NCI-H187 treated with DMSO at 0.1 percent for 48 hours (cell line): ENCODE measurements at regions not wholly inside any gene's neighbourhood (a gene's known extent, or its start where the extent isn't known, plus 50 kb on each side); places are given as distances from the start of the nearest gene placed in this dataset.

Experiments
- DNase-seq: peaks from one replicate; lab custom pipeline; 2025; lab: John Stamatoyannopoulos, UW

DNA sequence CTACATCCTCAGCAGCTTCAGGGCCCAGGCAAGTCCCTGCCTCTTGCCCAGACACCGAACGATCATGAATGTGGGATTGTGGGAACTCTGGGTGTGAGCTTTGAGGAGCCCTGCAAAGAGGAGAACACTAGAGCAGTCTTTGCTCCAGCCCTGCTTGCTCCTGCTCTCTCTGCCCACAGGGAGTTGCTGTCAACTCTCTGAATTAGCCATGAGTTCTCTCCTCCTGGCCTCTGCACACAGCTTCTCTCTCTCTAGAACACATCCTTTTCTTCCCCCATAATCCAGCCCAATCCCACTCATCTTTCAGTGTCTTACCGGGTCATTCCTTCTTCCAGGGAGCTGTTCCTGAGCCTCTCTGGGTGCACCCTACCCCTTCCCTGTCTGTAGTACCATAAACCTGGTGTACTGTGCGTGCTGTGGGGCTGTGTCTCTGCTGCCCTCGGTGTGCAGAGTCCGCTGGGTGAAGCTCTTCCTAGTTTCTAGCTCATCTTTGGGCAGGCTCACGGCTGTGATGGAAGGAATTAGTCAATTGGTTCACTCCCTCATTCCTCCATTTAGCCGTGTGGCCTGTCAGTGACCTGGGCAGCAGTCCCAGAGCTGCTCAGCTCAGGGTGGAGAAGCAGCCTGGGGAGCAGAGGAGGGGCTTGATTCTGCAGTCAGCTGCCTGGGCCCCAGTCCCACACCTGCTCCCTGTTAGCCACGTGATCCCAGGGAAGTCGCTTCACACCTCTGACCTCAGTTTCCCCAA lies 132.9 kb upstream of the HDAC4 start:
- no peak for DNase-seq

DNA sequence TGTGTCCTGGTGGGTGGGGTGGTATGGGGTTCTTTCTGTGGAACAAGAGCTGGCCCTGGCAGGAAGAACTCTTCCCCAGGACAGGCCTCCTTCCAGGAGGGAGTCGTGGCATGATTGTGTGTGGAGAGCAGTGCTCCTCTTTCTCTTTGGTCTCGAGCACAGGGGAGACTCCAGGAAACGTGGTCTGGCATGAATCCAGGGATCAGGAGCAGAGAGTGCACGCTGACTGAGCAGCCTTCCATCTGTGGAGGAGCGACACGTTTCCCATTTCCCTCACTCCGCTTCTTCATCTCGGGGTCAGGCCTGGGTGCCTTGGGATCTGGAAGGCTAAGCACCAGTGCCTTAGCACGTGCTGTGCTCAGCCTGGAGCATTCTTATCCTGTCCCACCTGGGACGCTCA lies 132.0 kb upstream of the HDAC4 start:
- DNase-seq: no peak

GRCh38 chr2:239532250-239532649 lies 131.4 kb upstream of the HDAC4 start:
- DNase-seq: no peak

DNA sequence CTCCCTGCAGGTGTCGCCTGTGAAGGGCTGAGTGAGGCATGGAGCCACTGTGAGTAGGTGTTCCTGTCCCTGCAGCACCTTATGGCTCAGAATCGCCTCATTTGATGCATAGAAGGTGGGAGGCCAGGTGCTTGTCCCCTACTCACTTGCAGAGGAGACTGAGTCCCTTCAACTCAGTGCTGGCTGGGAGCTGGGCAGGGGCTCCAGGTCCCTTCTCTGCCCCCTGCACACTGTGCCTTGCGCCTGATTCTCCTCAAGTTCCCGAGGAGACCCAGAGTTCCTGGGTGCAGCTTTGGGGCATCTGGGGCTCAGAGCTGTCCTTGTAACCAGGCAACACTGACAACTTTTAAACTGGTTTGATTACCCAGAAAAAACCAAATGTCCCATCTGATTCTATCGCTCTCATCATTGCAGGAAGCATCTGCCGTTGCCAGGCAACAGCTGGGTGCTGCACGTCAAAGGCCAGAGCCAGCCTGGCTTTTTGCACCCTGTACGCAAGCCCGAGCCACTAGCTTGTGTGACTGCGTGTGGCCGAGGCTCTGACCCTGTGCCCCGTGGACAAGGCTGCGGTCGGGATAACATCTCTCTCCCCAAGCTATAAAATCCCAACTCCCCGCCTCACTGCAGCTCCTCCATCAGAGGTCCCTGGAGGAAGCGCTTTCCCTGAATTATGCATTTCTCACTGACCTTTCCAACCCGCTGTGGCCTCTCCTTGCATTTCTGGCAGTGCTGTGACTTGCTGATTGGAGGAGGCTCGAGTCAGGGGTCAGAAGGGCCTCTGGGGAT lies 130.8 kb upstream of the HDAC4 start:
- no peak for DNase-seq

GRCh38 chr2:239530749-239531316 lies 130.0 kb upstream of the HDAC4 start:
- no peak for DNase-seq

- DNase-seq: no peak
These were observed 128.6 kb upstream of the HDAC4 start for GRCh38 chr2:239529313-239530015.

GRCh38 chr2:239528883-239529282 lies 128.1 kb upstream of the HDAC4 start:
- no peak for DNase-seq

DNA sequence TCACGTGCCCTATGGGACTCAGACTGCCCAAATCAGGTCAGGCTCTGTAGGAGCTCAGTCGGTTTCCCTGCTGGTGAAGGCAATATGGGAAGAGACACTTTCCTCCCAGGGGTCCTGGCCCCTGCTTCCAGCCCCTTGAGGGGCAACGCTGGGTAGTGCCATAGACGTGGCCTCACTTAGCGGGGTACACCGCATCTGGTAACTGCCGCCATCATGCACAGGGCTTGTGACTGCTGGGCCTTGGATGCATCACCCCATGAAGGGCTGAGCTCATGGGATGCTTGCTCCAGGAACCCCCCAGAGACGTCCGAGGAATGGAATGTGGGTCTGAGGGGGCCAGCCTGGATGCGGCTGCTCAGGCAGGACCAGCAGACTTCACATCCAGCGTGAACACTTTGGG lies 127.3 kb upstream of the HDAC4 start:
- DNase-seq: no peak

DNA sequence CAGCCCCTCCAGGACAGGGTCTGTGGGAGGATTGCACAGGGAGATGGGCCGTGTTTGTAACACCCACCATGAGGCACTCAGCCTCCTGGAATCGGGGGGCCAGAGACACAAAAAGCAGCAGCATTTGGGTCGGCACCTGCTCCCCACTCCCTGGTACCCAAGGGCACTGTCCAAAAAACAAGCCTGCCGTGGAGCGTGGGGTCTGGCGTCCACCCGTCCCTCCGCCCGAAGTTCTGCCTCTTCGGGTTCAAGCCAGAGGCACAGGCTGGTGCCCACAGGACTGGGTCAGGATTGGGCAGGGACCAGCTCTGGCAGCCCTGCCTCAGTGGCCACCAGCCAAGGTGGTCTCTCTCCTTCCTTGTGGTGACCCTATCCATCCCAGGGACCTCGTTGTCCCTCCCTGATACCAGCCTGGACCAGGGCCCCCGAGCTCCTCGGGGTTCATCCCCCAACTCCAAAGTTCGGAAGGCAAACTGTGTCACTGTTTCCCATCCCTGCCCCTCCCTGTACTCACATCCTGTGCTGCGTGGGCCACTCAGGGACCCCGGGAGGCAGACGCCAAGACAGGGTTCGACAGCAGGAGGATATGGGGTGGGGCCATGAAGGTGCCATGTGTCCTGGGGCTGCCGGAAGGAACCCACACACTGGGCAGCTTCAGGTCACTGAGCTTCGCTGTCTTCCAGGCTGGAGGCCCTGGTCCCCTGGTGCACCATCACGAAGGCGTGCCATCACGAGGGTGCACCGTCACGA lies 126.0 kb upstream of the HDAC4 start:
- DNase-seq: no peak

- DNase-seq: no peak
These were observed 125.2 kb upstream of the HDAC4 start for GRCh38 chr2:239526038-239526437.

GRCh38 chr2:239523954-239524330 lies 123.1 kb upstream of the HDAC4 start:
- DNase-seq: no peak

- no peak for DNase-seq
These were observed 122.5 kb upstream of the HDAC4 start for GRCh38 chr2:239523147-239523953.

DNA sequence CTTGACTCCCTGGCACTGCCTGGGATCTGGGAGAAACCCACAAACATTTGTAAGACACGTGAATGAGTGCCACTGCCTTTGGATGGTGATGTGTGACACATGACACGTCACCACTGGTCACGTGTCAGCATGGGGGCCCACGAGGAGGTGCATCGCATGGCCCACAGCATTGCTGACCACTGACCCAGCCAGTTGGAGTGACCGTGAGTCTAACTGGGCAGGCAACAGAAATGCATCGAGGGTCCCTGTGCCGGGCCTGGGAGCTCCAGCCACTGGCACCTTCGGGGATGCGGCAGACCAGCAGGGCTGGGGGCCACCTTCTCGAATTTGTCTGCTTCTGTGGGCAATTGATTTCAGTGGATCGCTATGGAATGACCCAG lies 121.9 kb upstream of the HDAC4 start:
- no peak for DNase-seq

DNA sequence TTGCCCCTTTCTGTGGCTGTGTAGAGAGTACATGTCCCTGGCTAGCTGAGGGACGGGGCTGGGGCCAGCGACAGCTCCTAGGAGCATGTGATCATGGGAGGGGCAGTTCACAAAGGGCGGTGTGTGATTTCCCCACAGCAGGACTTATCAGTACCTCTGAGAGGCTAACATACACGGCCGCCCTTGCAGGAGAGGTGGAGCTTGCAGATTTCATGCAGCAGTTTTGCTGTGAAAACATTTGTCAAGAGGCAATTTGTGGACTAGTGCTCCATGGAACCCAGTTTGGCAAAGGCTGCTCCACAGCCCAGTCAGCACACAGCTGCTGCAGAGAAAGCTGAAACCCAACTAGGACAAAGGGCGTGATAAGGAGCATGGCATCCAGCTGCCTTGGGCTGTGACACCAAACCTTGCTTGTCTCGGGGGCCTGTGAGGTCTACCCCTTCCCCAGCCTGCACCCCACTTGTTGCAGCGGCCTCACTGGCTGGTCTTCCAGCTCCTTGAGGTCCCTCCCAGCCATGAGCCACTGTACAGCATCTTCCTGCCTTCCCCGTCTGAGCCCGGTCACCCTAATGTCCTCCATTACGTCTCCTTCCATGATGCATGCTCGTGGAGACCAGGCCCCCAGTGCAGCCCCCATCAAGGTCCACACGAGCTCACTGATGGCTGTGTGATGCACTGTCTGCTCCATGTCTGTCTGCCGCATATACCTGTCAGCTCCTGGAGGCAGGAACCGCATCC lies 121.4 kb upstream of the HDAC4 start:
- DNase-seq: no peak

DNA sequence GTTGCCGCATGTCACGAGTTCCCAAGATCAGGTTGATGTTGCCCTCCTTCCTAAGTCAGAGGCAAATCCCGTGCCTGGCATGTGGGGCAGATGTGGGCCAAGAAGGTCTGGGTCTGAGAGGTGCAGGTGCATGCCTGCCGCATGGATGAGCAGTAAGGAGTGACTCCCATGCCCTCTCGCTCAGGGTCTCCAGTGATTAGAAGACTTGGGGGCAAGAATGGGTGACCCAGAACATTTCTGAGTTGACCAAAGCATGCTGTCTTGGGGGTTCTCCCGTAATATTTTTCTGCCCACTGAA lies 120.6 kb upstream of the HDAC4 start:
- no peak for DNase-seq

GRCh38 chr2:239520811-239521517 lies 120.1 kb upstream of the HDAC4 start:
- no peak for DNase-seq

GRCh38 chr2:239519921-239520585 lies 119.2 kb upstream of the HDAC4 start:
- DNase-seq: no peak

DNA sequence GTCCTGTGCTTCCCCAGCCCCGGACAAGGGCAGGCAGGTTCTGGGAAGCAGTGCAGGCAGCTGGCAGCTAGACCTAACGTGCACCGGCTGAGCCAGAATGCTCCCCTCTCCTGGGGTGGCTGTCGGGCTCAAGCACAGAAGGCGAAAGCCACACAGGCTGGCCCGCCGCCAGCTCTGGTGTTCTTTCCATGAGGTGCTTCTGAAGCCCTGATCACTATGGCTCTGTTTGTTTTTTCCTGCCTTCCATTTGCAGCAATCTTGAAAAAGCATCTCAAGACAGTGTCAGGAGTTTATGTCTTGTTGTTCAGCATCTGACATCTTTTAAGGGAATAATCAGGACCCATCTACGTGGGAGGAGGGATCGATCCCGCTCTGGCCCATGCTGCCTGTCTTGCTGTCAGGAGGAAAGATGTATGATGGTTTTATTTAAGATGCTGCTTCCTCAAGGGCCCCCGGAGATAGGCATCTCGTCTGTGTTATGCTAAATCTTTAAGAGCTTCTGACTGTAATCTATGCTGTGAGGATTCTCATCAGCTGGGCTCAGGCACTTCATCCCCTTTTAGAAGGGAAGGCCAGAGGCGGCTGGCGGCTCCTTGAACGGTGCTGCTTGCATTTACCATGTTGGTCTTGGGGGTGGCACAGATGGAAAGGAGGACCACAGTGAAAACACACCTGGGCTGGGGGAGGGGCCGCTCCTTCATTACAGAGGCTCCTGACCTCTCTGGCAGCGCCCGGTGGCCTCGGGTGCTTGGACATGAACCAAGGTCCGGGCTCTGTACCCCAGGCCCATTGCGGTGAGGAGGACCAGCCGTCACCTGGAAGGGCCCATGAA lies 118.5 kb upstream of the HDAC4 start:
- no peak for DNase-seq
